ENCODE measurements at regions not wholly inside any gene's neighbourhood (a gene's known extent, or its start where the extent isn't known, plus 50 kb on each side); places are given as distances from the start of the nearest gene placed in this dataset.

DNA sequence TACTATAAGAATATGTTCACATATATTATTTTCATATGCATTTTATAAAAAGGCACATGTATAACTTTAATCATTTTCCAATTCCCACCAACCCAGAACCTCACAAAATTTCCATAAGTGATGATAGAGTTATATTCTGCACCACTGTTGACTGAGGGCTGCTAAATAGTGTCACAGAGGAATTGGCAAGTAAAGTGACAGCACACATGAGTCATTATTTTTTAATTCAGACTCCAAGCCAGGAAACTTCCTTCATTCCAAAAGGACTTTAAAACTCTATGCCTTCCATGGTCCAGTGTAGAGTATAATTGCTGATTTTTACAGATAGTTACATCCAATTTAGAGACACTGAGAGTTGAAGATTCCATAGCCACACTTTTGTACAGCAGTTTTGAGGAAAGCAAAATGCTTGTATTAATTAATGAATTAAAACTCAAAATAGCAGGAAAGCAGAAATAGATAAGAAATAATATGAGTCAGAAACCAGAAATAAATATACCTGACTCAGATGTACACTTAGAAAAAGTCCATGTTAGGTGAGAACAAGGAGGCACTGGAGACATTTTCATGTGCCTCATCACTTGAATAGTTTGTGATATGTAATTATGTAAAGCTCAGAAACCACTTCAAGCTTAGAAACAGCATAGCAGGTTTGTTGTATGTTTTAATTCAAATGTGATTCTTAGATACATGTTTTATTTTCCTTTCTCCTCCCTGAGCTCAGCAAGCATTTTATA, 425.2 kb upstream of the OPRM1 start:
- no peaks in the 10 kb centered on the region for H3K4me1 Mint-ChIP-seq
- no peak for ATAC-seq (ENCODE audit: low read depth)
- Histone ChIP-seq H3K4me3 (ENCODE audit: control extremely low read depth in 1 of 5, extremely low read depth in 1 of 5, insufficient read depth in 1 of 5, low read depth in 2 of 5, low read length in 4 of 5) (no peak overlapping the region), H2AFZ (ENCODE audit: insufficient read depth, low read depth, low read length, poor library complexity, severe bottlenecking) (no peak overlapping the region), H3K36me3 (replicated peaks in 1 of 2; ENCODE audit: control extremely low read depth in 1 of 2, control insufficient read depth in 1 of 2, extremely low read depth in 1 of 2, insufficient read depth in 2 of 2, low read length in 1 of 2) (no peaks in the 10 kb centered on the region), H3K27me3 (replicated peaks in 1 of 4; ENCODE audit: control extremely low read depth in 1 of 4, control insufficient read depth in 3 of 4, insufficient read depth in 4 of 4, low read length in 3 of 4) (no peaks in the 10 kb centered on the region), H3K4me2 (replicated peaks; ENCODE audit: low read depth, low read length, poor library complexity, severe bottlenecking) (no peak overlapping the region), H4K20me1 (ENCODE audit: control insufficient read depth, insufficient read depth, low read length, poor library complexity, severe bottlenecking) (no peaks in the 10 kb centered on the region), H3K79me2 (ENCODE audit: control insufficient read depth, insufficient read depth, low read length) (no peaks in the 10 kb centered on the region), H3K9ac (ENCODE audit: low read length) (no peak overlapping the region), H3K4me1 (ENCODE audit: control insufficient read depth in 2 of 2, insufficient read depth in 2 of 2, low read length in 2 of 2) (no peaks in the 10 kb centered on the region), H3K27ac (ENCODE audit: low read length in 2 of 2) (no peak overlapping the region), H3K9me3 (ENCODE audit: control extremely low read depth in 1 of 3, control insufficient read depth in 2 of 3, insufficient read depth in 1 of 3, low read length in 2 of 3) (no peaks in the 10 kb centered on the region)
- no peak for DNase-seq
- TF ChIP-seq, protein P1, sequence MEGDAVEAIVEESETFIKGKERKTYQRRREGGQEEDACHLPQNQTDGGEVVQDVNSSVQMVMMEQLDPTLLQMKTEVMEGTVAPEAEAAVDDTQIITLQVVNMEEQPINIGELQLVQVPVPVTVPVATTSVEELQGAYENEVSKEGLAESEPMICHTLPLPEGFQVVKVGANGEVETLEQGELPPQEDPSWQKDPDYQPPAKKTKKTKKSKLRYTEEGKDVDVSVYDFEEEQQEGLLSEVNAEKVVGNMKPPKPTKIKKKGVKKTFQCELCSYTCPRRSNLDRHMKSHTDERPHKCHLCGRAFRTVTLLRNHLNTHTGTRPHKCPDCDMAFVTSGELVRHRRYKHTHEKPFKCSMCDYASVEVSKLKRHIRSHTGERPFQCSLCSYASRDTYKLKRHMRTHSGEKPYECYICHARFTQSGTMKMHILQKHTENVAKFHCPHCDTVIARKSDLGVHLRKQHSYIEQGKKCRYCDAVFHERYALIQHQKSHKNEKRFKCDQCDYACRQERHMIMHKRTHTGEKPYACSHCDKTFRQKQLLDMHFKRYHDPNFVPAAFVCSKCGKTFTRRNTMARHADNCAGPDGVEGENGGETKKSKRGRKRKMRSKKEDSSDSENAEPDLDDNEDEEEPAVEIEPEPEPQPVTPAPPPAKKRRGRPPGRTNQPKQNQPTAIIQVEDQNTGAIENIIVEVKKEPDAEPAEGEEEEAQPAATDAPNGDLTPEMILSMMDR (IDR thresholded peaks at IDR 0.05): no peak
- no peak for TF ChIP-seq EZH2 (IDR thresholded peaks at IDR 0.05; ENCODE audit: borderline replicate concordance, insufficient read depth, low read depth, low read length, poor library complexity, severe bottlenecking)
- H3K9me3 Mint-ChIP-seq (ENCODE audit: insufficient read depth): no peaks in the 10 kb centered on the region
- H3K27me3 Mint-ChIP-seq: no peaks in the 10 kb centered on the region
- ChIA-PET CTCF (no interaction called here), POLR2A (no interaction called here)
- no peak overlapping the region for H3K27ac Mint-ChIP-seq
- no peak overlapping the region for H3K4me3 Mint-ChIP-seq
- intact Hi-C loops (cut with micrococcal nuclease): no loop called here

DNA sequence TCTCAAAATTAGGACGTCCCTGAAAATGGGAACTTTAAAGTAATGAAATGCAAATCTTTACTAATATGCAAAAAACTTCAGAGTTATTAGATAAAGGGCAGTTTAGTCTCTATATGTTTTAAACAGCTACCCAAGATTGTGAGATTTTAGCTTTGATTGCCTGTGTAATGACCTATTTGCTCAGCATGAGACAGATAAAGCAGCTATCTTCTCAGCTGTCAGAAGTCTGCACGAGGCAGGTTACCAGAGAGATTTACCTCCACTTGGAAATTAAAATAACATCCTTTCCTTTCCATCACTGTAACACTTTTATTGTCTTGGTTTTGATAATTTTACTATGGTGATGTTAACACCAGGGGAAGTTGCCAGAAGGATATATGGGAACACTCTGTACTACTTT, 436.6 kb upstream of the OPRM1 start:
- CTCF ChIA-PET: no interaction called here
- intact Hi-C loops (cut with micrococcal nuclease): no loop called here
- POLR2A ChIA-PET: no interaction called here

More for the DNA sequence above, 436.6 kb upstream of the OPRM1 start:
- Mint-ChIP-seq H3K4me1 (no peaks in the 10 kb centered on the region), H3K27me3 (no peaks in the 10 kb centered on the region), H3K9me3 (ENCODE audit: insufficient read depth) (no peaks in the 10 kb centered on the region), H3K4me3 (no peak overlapping the region), H3K27ac (no peak overlapping the region)
- Histone ChIP-seq H2AFZ (ENCODE audit: insufficient read depth, low read depth, low read length, poor library complexity, severe bottlenecking) (no peak overlapping the region), H3K79me2 (ENCODE audit: control insufficient read depth, insufficient read depth, low read length) (no peaks in the 10 kb centered on the region), H3K4me3 (ENCODE audit: control extremely low read depth in 1 of 5, extremely low read depth in 1 of 5, insufficient read depth in 1 of 5, low read depth in 2 of 5, low read length in 4 of 5) (no peak overlapping the region), H3K36me3 (replicated peaks in 1 of 2; ENCODE audit: control extremely low read depth in 1 of 2, control insufficient read depth in 1 of 2, extremely low read depth in 1 of 2, insufficient read depth in 2 of 2, low read length in 1 of 2) (no peaks in the 10 kb centered on the region), H3K27ac (ENCODE audit: low read length in 2 of 2) (no peak overlapping the region), H3K27me3 (replicated peaks in 1 of 4; ENCODE audit: control extremely low read depth in 1 of 4, control insufficient read depth in 3 of 4, insufficient read depth in 4 of 4, low read length in 3 of 4) (no peaks in the 10 kb centered on the region), H3K4me2 (replicated peaks; ENCODE audit: low read depth, low read length, poor library complexity, severe bottlenecking) (no peak overlapping the region), H4K20me1 (ENCODE audit: control insufficient read depth, insufficient read depth, low read length, poor library complexity, severe bottlenecking) (no peaks in the 10 kb centered on the region), H3K9me3 (ENCODE audit: control extremely low read depth in 1 of 3, control insufficient read depth in 2 of 3, insufficient read depth in 1 of 3, low read length in 2 of 3) (no peaks in the 10 kb centered on the region), H3K4me1 (ENCODE audit: control insufficient read depth in 2 of 2, insufficient read depth in 2 of 2, low read length in 2 of 2) (no peaks in the 10 kb centered on the region), H3K9ac (ENCODE audit: low read length) (no peak overlapping the region)
- TF ChIP-seq, protein P1 (IDR thresholded peaks at IDR 0.05): no peak
- no peak for TF ChIP-seq EZH2 (IDR thresholded peaks at IDR 0.05; ENCODE audit: borderline replicate concordance, insufficient read depth, low read depth, low read length, poor library complexity, severe bottlenecking)
- no CpG with 5 or more reads among the region's 2 CpGs for WGBS (ENCODE audit: insufficient coverage)
- no peak for ATAC-seq (ENCODE audit: low read depth)
- no peak for DNase-seq
